ENCODE measurements at regions not wholly inside any gene's neighbourhood (a gene's known extent, or its start where the extent isn't known, plus 50 kb on each side); places are given as distances from the start of the nearest gene placed in this dataset.

- no peak for DNase-seq (ENCODE audit: low read depth)
- no peak overlapping the region for H3K4me3 ChIP-seq (ENCODE audit: low read depth, low read length)
- no peak for TF ChIP-seq CTCF (IDR thresholded peaks at IDR 0.05; ENCODE audit: control insufficient read depth, extremely low read depth, insufficient read depth)
These were observed 256.6 kb upstream of the NT5C1B start for GRCh38 chr2:18845854-18846445.

GRCh38 chr2:18842836-18843235, 253.5 kb upstream of the NT5C1B start:
- no peak for TF ChIP-seq CTCF (IDR thresholded peaks at IDR 0.05; ENCODE audit: control insufficient read depth, extremely low read depth, insufficient read depth)
- no peak overlapping the region for H3K4me3 ChIP-seq (ENCODE audit: low read depth, low read length)
- DNase-seq (ENCODE audit: low read depth) = no peak

- no peak overlapping the region for H3K4me3 ChIP-seq (ENCODE audit: low read depth, low read length)
- DNase-seq (ENCODE audit: low read depth) = no peak
- no peak for TF ChIP-seq CTCF (IDR thresholded peaks at IDR 0.05; ENCODE audit: control insufficient read depth, extremely low read depth, insufficient read depth)
These were observed 252.1 kb upstream of the NT5C1B start for GRCh38 chr2:18841248-18842150.

GRCh38 chr2:18837240-18837639, 247.9 kb upstream of the NT5C1B start:
- no peak overlapping the region for H3K4me3 ChIP-seq (ENCODE audit: low read depth, low read length)
- no peak for TF ChIP-seq CTCF (IDR thresholded peaks at IDR 0.05; ENCODE audit: control insufficient read depth, extremely low read depth, insufficient read depth)
- DNase-seq (ENCODE audit: low read depth) = no peak

- no peak for TF ChIP-seq CTCF (IDR thresholded peaks at IDR 0.05; ENCODE audit: control insufficient read depth, extremely low read depth, insufficient read depth)
- H3K4me3 ChIP-seq (ENCODE audit: low read depth, low read length) = no peak overlapping the region
- no peak for DNase-seq (ENCODE audit: low read depth)
These were observed 247.1 kb upstream of the NT5C1B start for GRCh38 chr2:18836436-18836835.

GRCh38 chr2:18835787-18836186, 246.4 kb upstream of the NT5C1B start:
- no peak for DNase-seq (ENCODE audit: low read depth)
- TF ChIP-seq CTCF (IDR thresholded peaks at IDR 0.05; ENCODE audit: control insufficient read depth, extremely low read depth, insufficient read depth) = no peak
- H3K4me3 ChIP-seq (ENCODE audit: low read depth, low read length) = no peak overlapping the region
